HCT116 (cell line): ENCODE measurements at regions not wholly inside any gene's neighbourhood (a gene's known extent, or its start where the extent isn't known, plus 50 kb on each side); places are given as distances from the start of the nearest gene placed in this dataset.

Source experiments
- ATAC-seq: fragments of 200-7000 bp; cut with Tn5 transposase; 2 replicates; pipeline ENCODE4 v1.9.1; 2020; ENCODE audit warnings: mild to moderate bottlenecking, moderate library complexity
- BruUV-seq: library from RNA; stranded (reverse); fragments of 400-500 nt; replicated peaks from 2 replicates; lab custom pipeline; 2021; lab: Mats Ljungman, UMichigan
- CTCF ChIA-PET: fragments of 300-600 bp; sonication (Branson Sonifier 250); formaldehyde crosslinking; loops from one replicate; lab custom pipeline; 2021; ENCODE audit warnings: antibody characterized with exemption; lab: Charles Lee
- POLR2A ChIA-PET: fragments of 300-600, 350-600 bp; sonication (Branson Sonifier 250); formaldehyde crosslinking; loops from one replicate; lab custom pipeline; 2021; ENCODE audit warnings: antibody characterized with exemption; lab: Charles Lee
- RAD21 ChIA-PET, 2 experiments: fragments of 300-600 bp; sonication (Branson Sonifier 250); formaldehyde crosslinking; loops; one replicate each; lab custom pipeline; 2023; ENCODE audit warnings: low total read pairs in 2 of 2; ENCODE audit not compliant: uncharacterized antibody in 2 of 2, unreplicated experiment in 2 of 2, low non-redundant PET in 1 of 2; lab: Charles Lee
- DNase-seq: peaks from one replicate; pipeline ENCODE4 v3.0.0-alpha.2; 2010; ENCODE audit warnings: low read depth, low spot score
- H2AFZ ChIP-seq: fragments of 200-600 bp; shearing (Covaris generic), sonication (generic); 2 replicates; pipeline ENCODE4 v1.6.1; 2017; ENCODE audit warnings: low read depth, mixed run types, mixed read lengths, antibody characterized with exemption, low read length; ENCODE audit not compliant: poor library complexity, severe bottlenecking
- H3K27ac ChIP-seq: 2 replicates; pipeline ENCODE4 v1.5.1; 2012; ENCODE audit warnings: low read depth, low read length
- H3K27me3 ChIP-seq: fragments of 200-600 bp; sonication (generic); 2 replicates; pipeline ENCODE4 v1.6.1; 2016; ENCODE audit warnings: mixed run types, low read length, mixed read lengths; ENCODE audit not compliant: insufficient read depth
- H3K36me3 ChIP-seq, 2 experiments: fragments of 200-500 bp in 1 of 2; fragments of 200-600 bp in 1 of 2; sonication (Bioruptor generic) in 1 of 2; sonication (generic) in 1 of 2; 2 replicates each; pipeline versions ENCODE4 v1.5.1 to v1.6.1; 2014 to 2016; ENCODE audit warnings: low read length in 2 of 2, inconsistent platforms in 1 of 2, mixed read lengths in 1 of 2, mixed run types in 1 of 2; ENCODE audit not compliant: insufficient read depth in 2 of 2, control insufficient read depth in 1 of 2
- H3K4me1 ChIP-seq, 2 experiments: fragments of 200-600 bp in 1 of 2; sonication (generic) in 1 of 2; 2 replicates each; pipeline versions ENCODE4 v1.5.1 to v1.6.1; 2012 to 2017; ENCODE audit warnings: low read length in 2 of 2, inconsistent platforms in 1 of 2, mild to moderate bottlenecking in 1 of 2, mixed read lengths in 1 of 2, mixed run types in 1 of 2, moderate library complexity in 1 of 2; ENCODE audit not compliant: insufficient read depth in 2 of 2, control insufficient read depth in 1 of 2
- H3K4me2 ChIP-seq: fragments of 200-600 bp; sonication (generic); 2 replicates; pipeline ENCODE4 v1.6.1; 2017; ENCODE audit warnings: mixed run types, low read length, mixed read lengths
- H3K4me3 ChIP-seq, 2 experiments: fragments of 200-600 bp in 1 of 2; sonication (generic) in 1 of 2; replicated peaks in 1 of 2; 2 replicates each; pipeline ENCODE4 v1.5.1; 2011 to 2016; ENCODE audit warnings: low read length in 2 of 2, control low read depth in 1 of 2, low read depth in 1 of 2, mild to moderate bottlenecking in 1 of 2, mixed read lengths in 1 of 2, mixed run types in 1 of 2
- H3K79me2 ChIP-seq: fragments of 200-600 bp; sonication (generic); 2 replicates; pipeline ENCODE4 v1.6.1; 2017; ENCODE audit warnings: mild to moderate bottlenecking, mixed run types, low read length, moderate library complexity, mixed read lengths; ENCODE audit not compliant: insufficient read depth
- H3K9ac ChIP-seq: fragments of 200-600 bp; sonication (generic); 2 replicates; pipeline ENCODE4 v1.6.1; 2016; ENCODE audit warnings: low read length, mixed read lengths
- H3K9me2 ChIP-seq: fragments of 200-600 bp; sonication (generic), shearing (Covaris generic); 2 replicates; pipeline ENCODE4 v1.6.1; 2017; ENCODE audit warnings: mixed run types, mild to moderate bottlenecking, moderate library complexity; ENCODE audit not compliant: insufficient read depth
- H3K9me3 ChIP-seq, 2 experiments: fragments of 200-500 bp in 1 of 2; fragments of 200-600 bp in 1 of 2; sonication (Bioruptor generic) in 1 of 2; sonication (generic) in 1 of 2; 2 replicates each; pipeline ENCODE4 v1.6.1; 2014 to 2017; ENCODE audit warnings: low read length in 2 of 2, mixed read lengths in 2 of 2, inconsistent platforms in 1 of 2, low read depth in 1 of 2, mild to moderate bottlenecking in 1 of 2, mixed run types in 1 of 2, moderate library complexity in 1 of 2; ENCODE audit not compliant: control insufficient read depth in 1 of 2, insufficient read depth in 1 of 2
- H4K20me1 ChIP-seq: fragments of 200-600 bp; sonication (generic), shearing (Covaris generic); 2 replicates; pipeline ENCODE4 v1.6.1; 2017; ENCODE audit warnings: mixed run types, mild to moderate bottlenecking, moderate library complexity; ENCODE audit not compliant: insufficient read depth
- CEBPB ChIP-seq: IDR thresholded peaks from 2 replicates; pipeline ENCODE4 v1.6.1; 2012; ENCODE audit warnings: low read depth
- ELF1 ChIP-seq: IDR thresholded peaks from 2 replicates; pipeline ENCODE4 v1.6.1; 2012; ENCODE audit warnings: low read depth, borderline replicate concordance
- EZH2 ChIP-seq: fragments of 200-600 bp; sonication (generic); IDR thresholded peaks from 2 replicates; pipeline ENCODE4 v1.6.1; 2017; ENCODE audit warnings: antibody characterized with exemption, mixed run types
- FOSL1 ChIP-seq: IDR thresholded peaks from 2 replicates; pipeline ENCODE4 v1.6.1; 2012; ENCODE audit warnings: low read depth
- MAX ChIP-seq: IDR thresholded peaks from 2 replicates; pipeline ENCODE4 v1.6.1; 2012
- POLR2A ChIP-seq: IDR thresholded peaks from 2 replicates; pipeline ENCODE4 v1.7.0; 2011; ENCODE audit warnings: borderline replicate concordance; ENCODE audit not compliant: insufficient read depth, insufficient read length; ENCODE audit errors: extremely low read depth
- POLR2AphosphoS5 ChIP-seq: IDR thresholded peaks from 2 replicates; pipeline ENCODE4 v1.6.1; 2011; ENCODE audit warnings: mild to moderate bottlenecking, low read depth, low read length, moderate library complexity
- RAD21 ChIP-seq: IDR thresholded peaks from 2 replicates; pipeline ENCODE4 v1.6.1; 2012; ENCODE audit warnings: low read depth, mild to moderate bottlenecking
- SIN3A ChIP-seq: IDR thresholded peaks from 2 replicates; pipeline ENCODE4 v1.6.1; 2012; ENCODE audit warnings: low read depth
- SP1 ChIP-seq: IDR thresholded peaks from 2 replicates; pipeline ENCODE4 v1.6.1; 2012; ENCODE audit warnings: low read depth
- ZBTB33 ChIP-seq: IDR thresholded peaks from 2 replicates; pipeline ENCODE4 v1.6.1; 2011; ENCODE audit warnings: mild to moderate bottlenecking, low read length, moderate library complexity; ENCODE audit not compliant: insufficient replicate concordance; ENCODE audit errors: extremely low read depth
- intact Hi-C: fragments of 100-400 bp; cut with micrococcal nuclease; formaldehyde crosslinking; loops from 2 replicates; pipeline ENCODE4 v1.10.0; 2022

GRCh38 chr1:177811429-177811828 is 158.4 kb downstream of the SEC16B start:
- no peak overlapping the region for H2AFZ ChIP-seq
- no peaks in the 10 kb centered on the region for H3K79me2 ChIP-seq
- no peak overlapping the region for H3K9ac ChIP-seq
- CTCF ChIA-PET, result no interaction called here
- BruUV-seq, result no TSS peak
- POLR2A ChIA-PET, result no interaction called here
- H3K4me2 ChIP-seq, result no peak overlapping the region
- no peaks in the 10 kb centered on the region for H3K36me3 ChIP-seq
- no peak for DNase-seq
- no peak overlapping the region for H3K27ac ChIP-seq
- no peak for ATAC-seq
- intact Hi-C loops, result no loop called here
- RAD21 ChIA-PET, result no interaction called here
- H3K9me3 ChIP-seq, result no peaks in the 10 kb centered on the region
- H3K4me1 ChIP-seq, result no peaks in the 10 kb centered on the region
- H3K27me3 ChIP-seq, result 0 out of 2 replicates have a peak, but pooled peaks cover 4% of the 10 kb centered on the region
- H4K20me1 ChIP-seq, result no peaks in the 10 kb centered on the region
- no peaks in the 10 kb centered on the region for H3K9me2 ChIP-seq
- no peak for TF ChIP-seq SP1
- TF ChIP-seq FOSL1, result no peak
- TF ChIP-seq CEBPB, result no peak
- no peak for TF ChIP-seq MAX
- no peak for TF ChIP-seq ZBTB33
- TF ChIP-seq POLR2A, result no peak
- no peak for TF ChIP-seq POLR2AphosphoS5
- TF ChIP-seq RAD21, result no peak
- TF ChIP-seq EZH2, result no peak
- no peak for TF ChIP-seq ELF1
- no peak overlapping the region for H3K4me3 ChIP-seq

- ATAC-seq (no peak), DNase-seq (no peak)
- H2AFZ ChIP-seq, result no peak overlapping the region
- H3K36me3 ChIP-seq, result no peaks in the 10 kb centered on the region
- POLR2A ChIA-PET, result no interaction called here
- RAD21 ChIA-PET, result no interaction called here
- no peak for TF ChIP-seq ELF1
- no peak for TF ChIP-seq SIN3A
- H3K79me2 ChIP-seq, result no peaks in the 10 kb centered on the region
- no peaks in the 10 kb centered on the region for H3K4me1 ChIP-seq
- H3K4me2 ChIP-seq, result no peak overlapping the region
- H4K20me1 ChIP-seq, result no peaks in the 10 kb centered on the region
- no peaks in the 10 kb centered on the region for H3K9me3 ChIP-seq
- no TSS peak for BruUV-seq
- no peaks in the 10 kb centered on the region for H3K9me2 ChIP-seq
- H3K27me3 ChIP-seq, result 0 out of 2 replicates have a peak, but pooled peaks cover 4% of the 10 kb centered on the region
- H3K4me3 ChIP-seq, result no peak overlapping the region
- no peak overlapping the region for H3K27ac ChIP-seq
- CTCF ChIA-PET, result no interaction called here
- H3K9ac ChIP-seq, result no peak overlapping the region
- intact Hi-C loops, result no loop called here
Observed at GRCh38 chr1:177809819-177810218, 160.0 kb downstream of the SEC16B start.
